HG02981 (cell line): ENCODE measurements at regions not wholly inside any gene's neighbourhood (a gene's known extent, or its start where the extent isn't known, plus 50 kb on each side); places are given as distances from the start of the nearest gene placed in this dataset.

Source experiments
- ATAC-seq: cut with Tn5 transposase; IDR thresholded peaks from one replicate; pipeline ENCODE4 v1.9.1; 2021; ENCODE audit warnings: mild to moderate bottlenecking, moderate library complexity; ENCODE audit not compliant: unreplicated experiment

- ATAC-seq = no peak
These were observed 65.3 kb upstream of the TLK1 start for GRCh38 chr2:171225989-171226388.

GRCh38 chr2:171225302-171225980 is 64.7 kb upstream of the TLK1 start:
- no peak for ATAC-seq

- ATAC-seq = no peak
These were observed 56.6 kb upstream of the TLK1 start for GRCh38 chr2:171217330-171217729.

- no peak for ATAC-seq
These were observed 55.9 kb upstream of the TLK1 start for GRCh38 chr2:171216631-171217030.

DNA sequence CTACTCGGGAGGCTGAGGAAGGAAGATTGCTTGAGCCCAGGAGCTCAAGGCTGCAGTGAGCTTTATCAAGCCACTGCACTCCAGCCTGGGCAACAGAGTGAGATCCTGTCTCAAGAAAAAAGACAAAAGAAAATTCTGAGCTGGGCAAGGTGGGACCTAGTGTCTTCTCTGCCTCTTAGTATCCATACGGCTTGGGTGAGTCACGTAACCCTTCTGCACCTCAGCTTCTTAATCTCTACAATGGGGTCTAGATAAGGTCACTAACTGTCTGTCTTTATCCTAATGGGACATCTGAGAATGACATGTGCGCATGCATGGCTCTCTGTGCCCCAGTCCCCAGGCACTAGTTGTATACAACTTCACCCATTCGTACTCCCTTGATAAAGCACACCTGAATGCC is 53.4 kb upstream of the TLK1 start:
- ATAC-seq = no peak

GRCh38 chr2:171210864-171211431 is 50.3 kb upstream of the TLK1 start:
- ATAC-seq = peak; percentile 81
